HEK293T (cell line): ENCODE measurements at regions not wholly inside any gene's neighbourhood (a gene's known extent, or its start where the extent isn't known, plus 50 kb on each side); places are given as distances from the start of the nearest gene placed in this dataset.

Source experiments
- BHLHE40 ChIP-seq: fragments of 450-650 bp; IDR thresholded peaks from 2 replicates; pipeline ENCODE4 v1.6.1; 2016; ENCODE audit warnings: mild to moderate bottlenecking, moderate library complexity, borderline replicate concordance
- CTBP1 ChIP-seq: fragments of 450-650 bp; IDR thresholded peaks from 2 replicates; pipeline ENCODE4 v1.6.1; 2016; ENCODE audit warnings: borderline replicate concordance
- ELF4 ChIP-seq: fragments of 450-650 bp; IDR thresholded peaks from 2 replicates; pipeline ENCODE4 v1.6.1; 2017; ENCODE audit warnings: antibody characterized with exemption
- FOXA1 ChIP-seq: fragments of 450-650 bp; IDR thresholded peaks from 2 replicates; pipeline ENCODE4 v1.6.1; 2016; ENCODE audit warnings: mild to moderate bottlenecking
- FOXK2 ChIP-seq: fragments of 450-650 bp; IDR thresholded peaks from 2 replicates; pipeline ENCODE4 v1.6.1; 2016; ENCODE audit warnings: mild to moderate bottlenecking
- FOXM1 ChIP-seq: fragments of 450-650 bp; IDR thresholded peaks from 2 replicates; pipeline ENCODE4 v1.6.1; 2017; ENCODE audit warnings: mild to moderate bottlenecking, borderline replicate concordance
- NFRKB ChIP-seq: fragments of 450-650 bp; IDR thresholded peaks from 2 replicates; pipeline ENCODE4 v1.6.1; 2016; ENCODE audit warnings: mild to moderate bottlenecking, moderate library complexity
- PKNOX1 ChIP-seq: fragments of 450-650 bp; IDR thresholded peaks from 2 replicates; pipeline ENCODE4 v1.6.1; 2016
- SP1 ChIP-seq: fragments of 450-650 bp; IDR thresholded peaks from 2 replicates; pipeline ENCODE4 v1.6.1; 2017
- SUZ12 ChIP-seq: fragments of 450-650 bp; IDR thresholded peaks from 2 replicates; pipeline ENCODE4 v1.6.1; 2016; ENCODE audit warnings: mild to moderate bottlenecking
- TARDBP ChIP-seq: fragments of 450-650 bp; IDR thresholded peaks from 2 replicates; pipeline ENCODE4 v1.6.1; 2016
- ZNF384 ChIP-seq: fragments of 450-650 bp; IDR thresholded peaks from 2 replicates; pipeline ENCODE4 v1.6.1; 2016

- TF ChIP-seq TARDBP (no peak), FOXA1 (no peak), SUZ12 (no peak), NFRKB (no peak), ZNF384 (no peak), FOXK2 (no peak), BHLHE40 (no peak), PKNOX1 (no peak), FOXM1 (no peak), ELF4 (no peak), CTBP1 (no peak), SP1 (no peak)
These were observed 220.8 kb upstream of the CELF2 start for GRCh38 chr10:10796774-10797415.
